HCT116 (cell line): ENCODE measurements at regions not wholly inside any gene's neighbourhood (a gene's known extent, or its start where the extent isn't known, plus 50 kb on each side); places are given as distances from the start of the nearest gene placed in this dataset.

Experiments used
- ATAC-seq: fragments of 200-7000 bp; cut with Tn5 transposase; 2 replicates; pipeline ENCODE4 v1.9.1; 2020; ENCODE audit warnings: mild to moderate bottlenecking, moderate library complexity
- BruUV-seq: library from RNA; stranded (reverse); fragments of 400-500 nt; replicated peaks from 2 replicates; lab custom pipeline; 2021; lab: Mats Ljungman, UMichigan
- CTCF ChIA-PET: fragments of 300-600 bp; sonication (Branson Sonifier 250); formaldehyde crosslinking; loops from one replicate; lab custom pipeline; 2021; ENCODE audit warnings: antibody characterized with exemption; lab: Charles Lee
- POLR2A ChIA-PET: fragments of 300-600, 350-600 bp; sonication (Branson Sonifier 250); formaldehyde crosslinking; loops from one replicate; lab custom pipeline; 2021; ENCODE audit warnings: antibody characterized with exemption; lab: Charles Lee
- RAD21 ChIA-PET, 2 experiments: fragments of 300-600 bp; sonication (Branson Sonifier 250); formaldehyde crosslinking; loops; one replicate each; lab custom pipeline; 2023; ENCODE audit warnings: low total read pairs in 2 of 2; ENCODE audit not compliant: uncharacterized antibody in 2 of 2, unreplicated experiment in 2 of 2, low non-redundant PET in 1 of 2; lab: Charles Lee
- DNase-seq: peaks from one replicate; pipeline ENCODE4 v3.0.0-alpha.2; 2010; ENCODE audit warnings: low read depth, low spot score
- H2AFZ ChIP-seq: fragments of 200-600 bp; shearing (Covaris generic), sonication (generic); 2 replicates; pipeline ENCODE4 v1.6.1; 2017; ENCODE audit warnings: low read depth, mixed run types, mixed read lengths, antibody characterized with exemption, low read length; ENCODE audit not compliant: poor library complexity, severe bottlenecking
- H3K27ac ChIP-seq: 2 replicates; pipeline ENCODE4 v1.5.1; 2012; ENCODE audit warnings: low read depth, low read length
- H3K27me3 ChIP-seq: fragments of 200-600 bp; sonication (generic); 2 replicates; pipeline ENCODE4 v1.6.1; 2016; ENCODE audit warnings: mixed run types, low read length, mixed read lengths; ENCODE audit not compliant: insufficient read depth
- H3K36me3 ChIP-seq, 2 experiments: fragments of 200-500 bp in 1 of 2; fragments of 200-600 bp in 1 of 2; sonication (Bioruptor generic) in 1 of 2; sonication (generic) in 1 of 2; 2 replicates each; pipeline versions ENCODE4 v1.5.1 to v1.6.1; 2014 to 2016; ENCODE audit warnings: low read length in 2 of 2, inconsistent platforms in 1 of 2, mixed read lengths in 1 of 2, mixed run types in 1 of 2; ENCODE audit not compliant: insufficient read depth in 2 of 2, control insufficient read depth in 1 of 2
- H3K4me1 ChIP-seq, 2 experiments: fragments of 200-600 bp in 1 of 2; sonication (generic) in 1 of 2; 2 replicates each; pipeline versions ENCODE4 v1.5.1 to v1.6.1; 2012 to 2017; ENCODE audit warnings: low read length in 2 of 2, inconsistent platforms in 1 of 2, mild to moderate bottlenecking in 1 of 2, mixed read lengths in 1 of 2, mixed run types in 1 of 2, moderate library complexity in 1 of 2; ENCODE audit not compliant: insufficient read depth in 2 of 2, control insufficient read depth in 1 of 2
- H3K4me2 ChIP-seq: fragments of 200-600 bp; sonication (generic); 2 replicates; pipeline ENCODE4 v1.6.1; 2017; ENCODE audit warnings: mixed run types, low read length, mixed read lengths
- H3K4me3 ChIP-seq, 2 experiments: fragments of 200-600 bp in 1 of 2; sonication (generic) in 1 of 2; replicated peaks in 1 of 2; 2 replicates each; pipeline ENCODE4 v1.5.1; 2011 to 2016; ENCODE audit warnings: low read length in 2 of 2, control low read depth in 1 of 2, low read depth in 1 of 2, mild to moderate bottlenecking in 1 of 2, mixed read lengths in 1 of 2, mixed run types in 1 of 2
- H3K79me2 ChIP-seq: fragments of 200-600 bp; sonication (generic); 2 replicates; pipeline ENCODE4 v1.6.1; 2017; ENCODE audit warnings: mild to moderate bottlenecking, mixed run types, low read length, moderate library complexity, mixed read lengths; ENCODE audit not compliant: insufficient read depth
- H3K9ac ChIP-seq: fragments of 200-600 bp; sonication (generic); 2 replicates; pipeline ENCODE4 v1.6.1; 2016; ENCODE audit warnings: low read length, mixed read lengths
- H3K9me2 ChIP-seq: fragments of 200-600 bp; sonication (generic), shearing (Covaris generic); 2 replicates; pipeline ENCODE4 v1.6.1; 2017; ENCODE audit warnings: mixed run types, mild to moderate bottlenecking, moderate library complexity; ENCODE audit not compliant: insufficient read depth
- H3K9me3 ChIP-seq, 2 experiments: fragments of 200-500 bp in 1 of 2; fragments of 200-600 bp in 1 of 2; sonication (Bioruptor generic) in 1 of 2; sonication (generic) in 1 of 2; 2 replicates each; pipeline ENCODE4 v1.6.1; 2014 to 2017; ENCODE audit warnings: low read length in 2 of 2, mixed read lengths in 2 of 2, inconsistent platforms in 1 of 2, low read depth in 1 of 2, mild to moderate bottlenecking in 1 of 2, mixed run types in 1 of 2, moderate library complexity in 1 of 2; ENCODE audit not compliant: control insufficient read depth in 1 of 2, insufficient read depth in 1 of 2
- H4K20me1 ChIP-seq: fragments of 200-600 bp; sonication (generic), shearing (Covaris generic); 2 replicates; pipeline ENCODE4 v1.6.1; 2017; ENCODE audit warnings: mixed run types, mild to moderate bottlenecking, moderate library complexity; ENCODE audit not compliant: insufficient read depth
- CEBPB ChIP-seq: IDR thresholded peaks from 2 replicates; pipeline ENCODE4 v1.6.1; 2012; ENCODE audit warnings: low read depth
- EGR1 ChIP-seq: IDR thresholded peaks from 2 replicates; pipeline ENCODE4 v1.6.1; 2012; ENCODE audit warnings: low read depth
- ELF1 ChIP-seq: IDR thresholded peaks from 2 replicates; pipeline ENCODE4 v1.6.1; 2012; ENCODE audit warnings: low read depth, borderline replicate concordance
- EZH2phosphoT487 ChIP-seq: fragments of 200-600 bp; IDR thresholded peaks from 2 replicates; pipeline ENCODE4 v1.6.1; 2018; ENCODE audit warnings: antibody characterized with exemption, borderline replicate concordance
- FOSL1 ChIP-seq: IDR thresholded peaks from 2 replicates; pipeline ENCODE4 v1.6.1; 2012; ENCODE audit warnings: low read depth
- JUND ChIP-seq: IDR thresholded peaks from 2 replicates; pipeline ENCODE4 v1.6.1; 2012
- POLR2A ChIP-seq: IDR thresholded peaks from 2 replicates; pipeline ENCODE4 v1.7.0; 2011; ENCODE audit warnings: borderline replicate concordance; ENCODE audit not compliant: insufficient read depth, insufficient read length; ENCODE audit errors: extremely low read depth
- POLR2AphosphoS5 ChIP-seq: IDR thresholded peaks from 2 replicates; pipeline ENCODE4 v1.6.1; 2011; ENCODE audit warnings: mild to moderate bottlenecking, low read depth, low read length, moderate library complexity
- RAD21 ChIP-seq: IDR thresholded peaks from 2 replicates; pipeline ENCODE4 v1.6.1; 2012; ENCODE audit warnings: low read depth, mild to moderate bottlenecking
- SP1 ChIP-seq: IDR thresholded peaks from 2 replicates; pipeline ENCODE4 v1.6.1; 2012; ENCODE audit warnings: low read depth
- SRF ChIP-seq: IDR thresholded peaks from 2 replicates; pipeline ENCODE4 v1.6.1; 2012; ENCODE audit warnings: low read depth
- TCF7L2 ChIP-seq: IDR thresholded peaks from 2 replicates; pipeline ENCODE4 v1.7.0; 2011; ENCODE audit warnings: borderline replicate concordance, inconsistent platforms; ENCODE audit not compliant: insufficient read depth, insufficient read length; ENCODE audit errors: extremely low read depth
- YY1 ChIP-seq: IDR thresholded peaks from 2 replicates; pipeline ENCODE4 v1.6.1; 2011; ENCODE audit warnings: low read length, low read depth, moderate library complexity, mild to moderate bottlenecking; ENCODE audit not compliant: insufficient replicate concordance; ENCODE audit errors: extremely low read depth
- ZNF274 ChIP-seq: fragments of 200-500 bp; sonication (Bioruptor generic); IDR thresholded peaks from 2 replicates; pipeline ENCODE4 v1.6.1; 2014; ENCODE audit warnings: mild to moderate bottlenecking, low read depth, low read length, inconsistent platforms
- intact Hi-C: fragments of 100-400 bp; cut with micrococcal nuclease; formaldehyde crosslinking; loops from 2 replicates; pipeline ENCODE4 v1.10.0; 2022
- TF ChIP-seq, protein P1 (sequence below): IDR thresholded peaks from 2 replicates; pipeline ENCODE4 v1.6.1; 2012
- TF ChIP-seq, protein P2 (sequence below): IDR thresholded peaks from 2 replicates; pipeline ENCODE4 v1.6.1; 2012; ENCODE audit warnings: low read depth

DNA sequence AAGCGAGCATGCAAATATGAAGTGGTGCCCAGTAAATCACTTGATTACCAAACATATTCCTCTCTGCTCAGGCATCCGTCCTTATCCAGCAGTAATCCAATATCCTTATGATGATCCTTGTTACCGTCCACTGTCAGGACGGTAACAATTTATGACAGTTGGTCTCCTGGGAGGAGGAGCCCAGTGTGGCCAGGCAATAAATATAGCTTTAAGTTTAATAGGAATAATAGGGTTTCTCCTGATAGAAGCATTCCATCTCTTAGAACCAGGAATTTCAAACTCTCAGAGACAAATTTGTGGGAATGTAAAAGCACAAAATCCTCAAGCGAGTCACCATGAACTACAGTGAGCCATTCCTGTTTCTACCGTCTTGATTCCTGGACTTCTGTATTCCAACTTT is 171.2 kb upstream of the IL15 start:
- RAD21 ChIA-PET, result no interaction called here
- Histone ChIP-seq H3K9me3 (no peaks in the 10 kb centered on the region), H3K36me3 (no peaks in the 10 kb centered on the region), H3K4me2 (no peak overlapping the region), H4K20me1 (no peaks in the 10 kb centered on the region), H2AFZ (no peak overlapping the region), H3K9ac (no peak overlapping the region), H3K27ac (no peak overlapping the region), H3K27me3 (no peaks in the 10 kb centered on the region), H3K9me2 (0 out of 2 replicates have a peak, but pooled peaks cover 3% of the 10 kb centered on the region), H3K4me3 (no peak overlapping the region), H3K4me1 (peaks cover 0 to 5% of the 10 kb centered on the region in 2 experiments; a peak in 2 of 4 replicates), H3K79me2 (no peaks in the 10 kb centered on the region)
- intact Hi-C loops, result no loop called here
- TF ChIP-seq, protein P1, sequence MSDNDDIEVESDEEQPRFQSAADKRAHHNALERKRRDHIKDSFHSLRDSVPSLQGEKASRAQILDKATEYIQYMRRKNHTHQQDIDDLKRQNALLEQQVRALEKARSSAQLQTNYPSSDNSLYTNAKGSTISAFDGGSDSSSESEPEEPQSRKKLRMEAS, result no peak
- TF ChIP-seq CEBPB (no peak), EZH2phosphoT487 (no peak), POLR2A (no peak), TCF7L2 (no peak), SRF (no peak), ELF1 (no peak), YY1 (no peak), SP1 (no peak), FOSL1 (no peak), RAD21 (no peak), EGR1 (no peak), POLR2AphosphoS5 (no peak), ZNF274 (no peak), JUND (no peak)
- TF ChIP-seq, protein P2, sequence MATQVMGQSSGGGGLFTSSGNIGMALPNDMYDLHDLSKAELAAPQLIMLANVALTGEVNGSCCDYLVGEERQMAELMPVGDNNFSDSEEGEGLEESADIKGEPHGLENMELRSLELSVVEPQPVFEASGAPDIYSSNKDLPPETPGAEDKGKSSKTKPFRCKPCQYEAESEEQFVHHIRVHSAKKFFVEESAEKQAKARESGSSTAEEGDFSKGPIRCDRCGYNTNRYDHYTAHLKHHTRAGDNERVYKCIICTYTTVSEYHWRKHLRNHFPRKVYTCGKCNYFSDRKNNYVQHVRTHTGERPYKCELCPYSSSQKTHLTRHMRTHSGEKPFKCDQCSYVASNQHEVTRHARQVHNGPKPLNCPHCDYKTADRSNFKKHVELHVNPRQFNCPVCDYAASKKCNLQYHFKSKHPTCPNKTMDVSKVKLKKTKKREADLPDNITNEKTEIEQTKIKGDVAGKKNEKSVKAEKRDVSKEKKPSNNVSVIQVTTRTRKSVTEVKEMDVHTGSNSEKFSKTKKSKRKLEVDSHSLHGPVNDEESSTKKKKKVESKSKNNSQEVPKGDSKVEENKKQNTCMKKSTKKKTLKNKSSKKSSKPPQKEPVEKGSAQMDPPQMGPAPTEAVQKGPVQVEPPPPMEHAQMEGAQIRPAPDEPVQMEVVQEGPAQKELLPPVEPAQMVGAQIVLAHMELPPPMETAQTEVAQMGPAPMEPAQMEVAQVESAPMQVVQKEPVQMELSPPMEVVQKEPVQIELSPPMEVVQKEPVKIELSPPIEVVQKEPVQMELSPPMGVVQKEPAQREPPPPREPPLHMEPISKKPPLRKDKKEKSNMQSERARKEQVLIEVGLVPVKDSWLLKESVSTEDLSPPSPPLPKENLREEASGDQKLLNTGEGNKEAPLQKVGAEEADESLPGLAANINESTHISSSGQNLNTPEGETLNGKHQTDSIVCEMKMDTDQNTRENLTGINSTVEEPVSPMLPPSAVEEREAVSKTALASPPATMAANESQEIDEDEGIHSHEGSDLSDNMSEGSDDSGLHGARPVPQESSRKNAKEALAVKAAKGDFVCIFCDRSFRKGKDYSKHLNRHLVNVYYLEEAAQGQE, result no peak
- BruUV-seq, result no TSS peak
- POLR2A ChIA-PET, result no interaction called here
- CTCF ChIA-PET, result no interaction called here
- ATAC-seq (no peak), DNase-seq (no peak)
